Psoas muscle (tissue), 7 donors: ENCODE measurements at regions not wholly inside any gene's neighbourhood (a gene's known extent, or its start where the extent isn't known, plus 50 kb on each side); places are given as distances from the start of the nearest gene placed in this dataset.
A peak's percentile ranks its signal among the peaks of the same experiment; 100 is the strongest.

ENCODE experiments used
- ATAC-seq, 4 donors: fragments of 200-7000 bp; cut with Tn5 transposase; one replicate each; pipeline ENCODE4 v1.9.1; 2020; ENCODE audit warnings: moderate library complexity in 3 of 4, mild to moderate bottlenecking in 2 of 4
- DNase-seq, 2 donors: peaks; one replicate each; pipeline ENCODE4 v3.0.0-alpha.2; 2020
- H3K27ac ChIP-seq: fragments of 200-600 bp; one replicate; pipeline ENCODE4 v1.8.0; 2022
- H3K27me3 ChIP-seq, 3 donors: fragments of 200-600 bp in 1 of 3; one replicate each; pipeline versions ENCODE4 v1.6.1 to v1.8.0; 2013 to 2022; ENCODE audit warnings: low read length in 2 of 3, mild to moderate bottlenecking in 2 of 3, moderate library complexity in 1 of 3; ENCODE audit not compliant: insufficient read depth in 3 of 3
- H3K36me3 ChIP-seq, 2 donors: fragments of 200-600 bp in 1 of 2; one replicate each; pipeline versions ENCODE4 v1.6.1 to v1.8.0; 2013 to 2022; ENCODE audit warnings: low read depth in 1 of 2, mild to moderate bottlenecking in 1 of 2, moderate library complexity in 1 of 2; ENCODE audit not compliant: insufficient read depth in 1 of 2
- H3K4me1 ChIP-seq: fragments of 200-600 bp; one replicate; pipeline ENCODE4 v1.8.0; 2022
- H3K4me3 ChIP-seq: fragments of 200-600 bp; one replicate; pipeline ENCODE4 v1.8.0; 2022; ENCODE audit warnings: mild to moderate bottlenecking
- H3K9me3 ChIP-seq: fragments of 200-600 bp; one replicate; pipeline ENCODE4 v1.8.0; 2022
- CTCF ChIP-seq: fragments of 200-600 bp; IDR thresholded peaks from one replicate; pipeline ENCODE4 v1.8.0; 2022; ENCODE audit warnings: antibody characterized with exemption
- WGBS, 3 donors: extraction: QIAGEN DNeasy Blood & Tissue Kit; methylation state at CpG; one replicate each; pipeline versions ENCODE4 v1.1.6 to v1.1.7; 2013; 5-methylcytosine and 5-hydroxymethylcytosine counted together
- intact Hi-C, 2 donors: fragments of 100-400 bp; cut with DNase I; formaldehyde crosslinking; loops; one replicate each; pipeline versions ENCODE4 v1.11.0 to v1.14.2; 2022
- donor health status: healthy with polysubstance abuse.
- donor health status: DM: no; HTN: no; CAD: no; lungs with moderate emphysema.
- donor health status: Bipolar disorder and iron deficiency.
- donor health status: healthy.
- donor health status: DM: yes; HTN: yes; CAD: no.
- donor health status: DM: no; HTN: no; CAD: no.
- donor health status: DM: yes; HTN: yes; CAD: no.

- 75 to 81% (median 79%) methylated on average over 7 of the region's 7 CpGs for WGBS, 3 donors
- intact Hi-C loops, result no loop called here
- ATAC-seq (no peak), DNase-seq (no peak)
- Histone ChIP-seq H3K4me1 (peaks cover 66% of the 10 kb centered on the region), H3K4me3 (no peak overlapping the region), H3K27me3 (no peaks in the 10 kb centered on the region), H3K27ac (peak overlapping the region; percentile 20), H3K9me3 (no peaks in the 10 kb centered on the region), H3K36me3 (peaks cover 0 to 58% of the 10 kb centered on the region in 2 donors)
- no peak for TF ChIP-seq CTCF
These were observed 236.6 kb upstream of the MKLN1 start for GRCh38 chr7:131090886-131091692.

GRCh38 chr7:131094685-131095084, 233.0 kb upstream of the MKLN1 start:
- Histone ChIP-seq H3K9me3 (no peaks in the 10 kb centered on the region), H3K4me3 (no peak overlapping the region), H3K4me1 (peaks cover 81% of the 10 kb centered on the region), H3K27me3 (no peaks in the 10 kb centered on the region), H3K36me3 (peaks cover 4 to 47% of the 10 kb centered on the region in 2 donors), H3K27ac (no peak overlapping the region)
- intact Hi-C loops, result no loop called here
- ATAC-seq (peak in 2 of 4 donors; percentile 14 to 21), DNase-seq (no peak)
- TF ChIP-seq CTCF, result no peak
- 93 to 96% (median 94%) methylated on average over 11 of the region's 11 CpGs for WGBS, 3 donors

GRCh38 chr7:131095346-131095745, 232.3 kb upstream of the MKLN1 start:
- TF ChIP-seq CTCF, result no peak
- no peak overlapping the region for H3K4me3 ChIP-seq
- H3K27ac ChIP-seq, result peak overlapping the region; percentile 19
- peaks cover 4 to 46% of the 10 kb centered on the region in 2 donors for H3K36me3 ChIP-seq
- no peaks in the 10 kb centered on the region for H3K27me3 ChIP-seq
- H3K4me1 ChIP-seq, result peaks cover 83% of the 10 kb centered on the region
- 66 to 86% (median 75%) methylated on average over 7 of the region's 7 CpGs for WGBS, 3 donors
- intact Hi-C loops, result no loop called here
- ATAC-seq (no peak), DNase-seq (no peak)
- H3K9me3 ChIP-seq, result no peaks in the 10 kb centered on the region

GRCh38 chr7:131096267-131096927, 231.3 kb upstream of the MKLN1 start:
- intact Hi-C loops, result no loop called here

More at GRCh38 chr7:131096267-131096927, 231.3 kb upstream of the MKLN1 start:
- Histone ChIP-seq H3K27ac (no peak overlapping the region), H3K9me3 (no peaks in the 10 kb centered on the region), H3K36me3 (peaks cover 4 to 49% of the 10 kb centered on the region in 2 donors), H3K27me3 (no peaks in the 10 kb centered on the region), H3K4me1 (peaks cover 80% of the 10 kb centered on the region), H3K4me3 (no peak overlapping the region)
- no peak for TF ChIP-seq CTCF
- DNase-seq (no peak), ATAC-seq (peak in 1 of 4 donors; percentile 6)
- 56 to 81% (median 64%) methylated on average over 7 of the region's 7 CpGs for WGBS, 3 donors
